Astrocyte (in vitro differentiated cells and primary cell): ENCODE measurements at regions not wholly inside any gene's neighbourhood (a gene's known extent, or its start where the extent isn't known, plus 50 kb on each side); places are given as distances from the start of the nearest gene placed in this dataset.

Experiments
- CTCF ChIP-seq: IDR thresholded peaks from 2 replicates; pipeline ENCODE4 v1.5.1; 2011; ENCODE audit warnings: low read depth, mild to moderate bottlenecking, inconsistent platforms, low read length, moderate library complexity; ENCODE audit not compliant: insufficient read depth
- EZH2 ChIP-seq: IDR thresholded peaks from 2 replicates; pipeline ENCODE4 v1.6.1; 2012; ENCODE audit warnings: mild to moderate bottlenecking, low read length, inconsistent platforms; ENCODE audit not compliant: insufficient read depth

- TF ChIP-seq CTCF (no peak), EZH2 (no peak)
These were observed 354.2 kb upstream of the TBL1XR1 start for GRCh38 chr3:177551431-177551836.
